ENCODE measurements at regions not wholly inside any gene's neighbourhood (a gene's known extent, or its start where the extent isn't known, plus 50 kb on each side); places are given as distances from the start of the nearest gene placed in this dataset.

DNA sequence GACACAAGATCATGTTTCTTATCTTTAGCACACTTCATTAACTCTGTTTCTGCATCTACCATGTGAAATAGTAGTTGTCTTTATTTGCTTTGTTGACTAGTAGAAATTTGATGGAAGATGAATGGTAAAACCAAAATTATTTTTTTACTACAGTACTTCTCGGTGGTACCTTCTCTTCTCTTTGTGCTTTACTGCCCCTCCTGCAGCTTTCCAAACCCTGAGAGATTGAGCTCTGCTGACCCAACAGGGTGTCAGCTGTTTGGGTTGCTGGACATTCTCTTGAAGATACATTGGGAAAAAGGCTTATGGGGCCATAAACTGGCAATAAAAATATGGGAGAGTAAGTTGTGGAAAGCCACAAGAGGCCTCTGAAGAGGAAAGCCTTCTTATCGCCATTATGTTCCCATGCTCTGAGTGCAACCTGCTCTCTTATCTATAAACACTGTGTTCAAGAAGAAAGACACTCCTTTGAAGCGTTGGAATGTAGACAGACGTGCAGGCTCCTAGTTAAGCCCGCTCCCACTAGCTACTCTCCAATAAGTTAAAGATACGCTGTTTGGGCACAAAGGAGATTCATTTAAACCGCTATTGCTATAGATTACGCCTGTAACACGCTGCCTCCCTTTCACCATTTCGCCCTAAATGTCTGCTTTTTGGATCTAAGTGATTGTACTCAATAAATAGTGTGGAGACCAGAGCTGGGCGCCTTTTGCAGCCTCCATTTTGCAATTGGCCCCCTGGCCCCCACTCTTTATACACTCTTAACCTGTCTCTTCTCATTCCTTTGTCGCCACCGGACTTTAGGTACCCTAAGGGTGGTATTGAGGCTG is 60.1 kb upstream of the PRSS16 start:
- TF ChIP-seq, protein P1, sequence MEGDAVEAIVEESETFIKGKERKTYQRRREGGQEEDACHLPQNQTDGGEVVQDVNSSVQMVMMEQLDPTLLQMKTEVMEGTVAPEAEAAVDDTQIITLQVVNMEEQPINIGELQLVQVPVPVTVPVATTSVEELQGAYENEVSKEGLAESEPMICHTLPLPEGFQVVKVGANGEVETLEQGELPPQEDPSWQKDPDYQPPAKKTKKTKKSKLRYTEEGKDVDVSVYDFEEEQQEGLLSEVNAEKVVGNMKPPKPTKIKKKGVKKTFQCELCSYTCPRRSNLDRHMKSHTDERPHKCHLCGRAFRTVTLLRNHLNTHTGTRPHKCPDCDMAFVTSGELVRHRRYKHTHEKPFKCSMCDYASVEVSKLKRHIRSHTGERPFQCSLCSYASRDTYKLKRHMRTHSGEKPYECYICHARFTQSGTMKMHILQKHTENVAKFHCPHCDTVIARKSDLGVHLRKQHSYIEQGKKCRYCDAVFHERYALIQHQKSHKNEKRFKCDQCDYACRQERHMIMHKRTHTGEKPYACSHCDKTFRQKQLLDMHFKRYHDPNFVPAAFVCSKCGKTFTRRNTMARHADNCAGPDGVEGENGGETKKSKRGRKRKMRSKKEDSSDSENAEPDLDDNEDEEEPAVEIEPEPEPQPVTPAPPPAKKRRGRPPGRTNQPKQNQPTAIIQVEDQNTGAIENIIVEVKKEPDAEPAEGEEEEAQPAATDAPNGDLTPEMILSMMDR (IDR thresholded peaks at IDR 0.05), result no peak
- TF ChIP-seq EP300 (IDR thresholded peaks at IDR 0.05) (no peak), POLR2A (IDR thresholded peaks at IDR 0.05) (no peak)

Data from tibial nerve (tissue), 4 donors.